Mesenchymal stem cell (in vitro differentiated cells and primary cell): ENCODE measurements at regions not wholly inside any gene's neighbourhood (a gene's known extent, or its start where the extent isn't known, plus 50 kb on each side); places are given as distances from the start of the nearest gene placed in this dataset.
A peak's percentile ranks its signal among the peaks of the same experiment; 100 is the strongest.

Experiments
- DNase-seq: peaks from one replicate; pipeline ENCODE4 v3.0.0-alpha.2; 2013
- H2AFZ ChIP-seq: one replicate; pipeline ENCODE4 v1.6.1; 2013; ENCODE audit warnings: low read depth, mild to moderate bottlenecking, control low read depth, inconsistent platforms, low read length, moderate library complexity
- H2AK5ac ChIP-seq: 2 replicates; pipeline ENCODE4 v1.6.1; 2013; ENCODE audit warnings: low read length, moderate library complexity, mild to moderate bottlenecking, inconsistent platforms; ENCODE audit not compliant: severe bottlenecking
- H2BK120ac ChIP-seq: one replicate; pipeline ENCODE4 v1.6.1; 2013; ENCODE audit warnings: low read depth, mild to moderate bottlenecking, inconsistent platforms, low read length, moderate library complexity
- H2BK12ac ChIP-seq, 2 experiments: one replicate each; pipeline ENCODE4 v1.6.1; 2013; ENCODE audit warnings: inconsistent platforms in 2 of 2, low read length in 2 of 2, mild to moderate bottlenecking in 2 of 2, moderate library complexity in 2 of 2, control low read depth in 1 of 2
- H2BK15ac ChIP-seq: one replicate; pipeline ENCODE4 v1.6.1; 2013; ENCODE audit warnings: mild to moderate bottlenecking, low read depth, inconsistent platforms; ENCODE audit not compliant: poor library complexity, severe bottlenecking
- H2BK5ac ChIP-seq: 2 replicates; pipeline ENCODE4 v1.6.1; 2013; ENCODE audit warnings: low read depth, mild to moderate bottlenecking, low read length, control low read depth, inconsistent platforms; ENCODE audit not compliant: poor library complexity, severe bottlenecking
- H3K14ac ChIP-seq, 2 experiments: one replicate each; pipeline ENCODE4 v1.6.1; 2013; ENCODE audit warnings: inconsistent platforms in 2 of 2, low read length in 2 of 2, control low read depth in 1 of 2, mild to moderate bottlenecking in 1 of 2, moderate library complexity in 1 of 2
- H3K18ac ChIP-seq, 2 experiments: one replicate each; pipeline ENCODE4 v1.6.1; 2013; ENCODE audit warnings: inconsistent platforms in 2 of 2, low read length in 2 of 2, control low read depth in 1 of 2, low read depth in 1 of 2, mild to moderate bottlenecking in 1 of 2
- H3K23ac ChIP-seq, 2 experiments: one replicate each; pipeline ENCODE4 v1.6.1; 2013; ENCODE audit warnings: inconsistent platforms in 2 of 2, low read length in 2 of 2, mild to moderate bottlenecking in 2 of 2, moderate library complexity in 2 of 2, control low read depth in 1 of 2
- H3K27ac ChIP-seq: 2 replicates; pipeline ENCODE4 v1.5.1; 2013; ENCODE audit warnings: mild to moderate bottlenecking, moderate library complexity, low read length, control low read depth, inconsistent platforms; ENCODE audit not compliant: poor library complexity, severe bottlenecking
- H3K27me3 ChIP-seq, 2 experiments: 2 replicates each; pipeline versions ENCODE4 v1.6.1 to v1.7.0; 2013; ENCODE audit warnings: low read length in 2 of 2, mild to moderate bottlenecking in 2 of 2, moderate library complexity in 2 of 2, control low read depth in 1 of 2, inconsistent platforms in 1 of 2; ENCODE audit not compliant: control insufficient read depth in 1 of 2, insufficient read depth in 1 of 2
- H3K36me3 ChIP-seq, 2 experiments: 2 replicates each; pipeline versions ENCODE4 v1.6.1 to v1.7.0; 2013; ENCODE audit warnings: low read length in 2 of 2, control low read depth in 1 of 2, inconsistent platforms in 1 of 2, low read depth in 1 of 2, mild to moderate bottlenecking in 1 of 2; ENCODE audit not compliant: insufficient read depth in 2 of 2, control insufficient read depth in 1 of 2
- H3K4ac ChIP-seq, 2 experiments: one replicate each; pipeline ENCODE4 v1.6.1; 2013; ENCODE audit warnings: inconsistent platforms in 2 of 2, low read length in 2 of 2, mild to moderate bottlenecking in 2 of 2, moderate library complexity in 2 of 2, control low read depth in 1 of 2, low read depth in 1 of 2
- H3K4me1 ChIP-seq: 2 replicates; pipeline ENCODE4 v1.6.1; 2013; ENCODE audit warnings: low read depth, low read length, control low read depth; ENCODE audit not compliant: control insufficient read depth, insufficient read depth
- H3K4me2 ChIP-seq: 2 replicates; pipeline ENCODE4 v1.6.1; 2013; ENCODE audit warnings: low read length, mild to moderate bottlenecking, inconsistent platforms; ENCODE audit not compliant: poor library complexity, severe bottlenecking
- H3K4me3 ChIP-seq, 2 experiments: 2 replicates each; pipeline versions ENCODE4 v1.5.1 to v1.7.0; 2013; ENCODE audit warnings: low read length in 2 of 2, mild to moderate bottlenecking in 2 of 2, control low read depth in 1 of 2, low read depth in 1 of 2; ENCODE audit not compliant: insufficient read depth in 1 of 2
- H3K79me1 ChIP-seq: replicated peaks from 2 replicates; pipeline ENCODE4 v1.6.1; 2013; ENCODE audit warnings: mild to moderate bottlenecking, control low read depth, low read length, inconsistent platforms; ENCODE audit not compliant: poor library complexity, severe bottlenecking
- H3K9ac ChIP-seq: 2 replicates; pipeline ENCODE4 v1.7.0; 2013; ENCODE audit warnings: mild to moderate bottlenecking, low read length, moderate library complexity
- H3K9me3 ChIP-seq: 2 replicates; pipeline ENCODE4 v1.7.0; 2013; ENCODE audit warnings: mild to moderate bottlenecking, low read length; ENCODE audit not compliant: control insufficient read depth
- H4K8ac ChIP-seq: one replicate; pipeline ENCODE4 v1.6.1; 2013; ENCODE audit warnings: inconsistent platforms, mild to moderate bottlenecking, low read length, moderate library complexity
- H4K91ac ChIP-seq: one replicate; pipeline ENCODE4 v1.6.1; 2013; ENCODE audit warnings: mild to moderate bottlenecking, low read length, inconsistent platforms
- WGBS: methylation state at CpG from one replicate; pipeline ENCODE4 v1.1.7; 2013; ENCODE audit warnings: mixed read lengths; 5-methylcytosine and 5-hydroxymethylcytosine counted together

DNA sequence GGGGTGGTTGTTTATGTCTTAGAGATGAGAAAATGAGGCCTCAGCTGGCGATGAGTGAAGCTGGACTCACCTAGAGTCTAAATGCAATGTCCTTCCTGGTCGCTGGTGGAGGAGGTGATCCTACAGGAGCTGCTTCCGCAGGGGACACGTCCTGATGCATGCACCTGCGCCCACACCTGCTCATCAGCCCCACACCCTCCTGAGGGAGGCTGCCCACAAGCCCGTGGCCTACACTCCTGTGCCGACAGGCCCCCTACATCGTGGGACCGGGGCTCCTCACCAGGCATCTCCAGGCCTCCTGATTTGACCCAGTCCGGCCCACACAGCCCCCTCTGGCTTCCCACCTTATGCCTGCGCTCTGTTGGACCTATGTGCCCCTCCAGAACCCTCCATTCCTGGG, 857.2 kb downstream of the TBC1D22A start:
- no peak overlapping the region for H4K91ac ChIP-seq
- no peaks in the 10 kb centered on the region for H3K4me1 ChIP-seq
- H2AFZ ChIP-seq, result no peak overlapping the region
- H3K4ac ChIP-seq, result no peak overlapping the region
- no peak overlapping the region for H3K14ac ChIP-seq
- H2BK5ac ChIP-seq, result no peak overlapping the region
- no peak overlapping the region for H4K8ac ChIP-seq
- no peaks in the 10 kb centered on the region for H3K27me3 ChIP-seq
- H2BK12ac ChIP-seq, result no peak overlapping the region
- H3K27ac ChIP-seq, result no peak overlapping the region
- H3K36me3 ChIP-seq, result no peaks in the 10 kb centered on the region
- H3K79me1 ChIP-seq, result no peaks in the 10 kb centered on the region
- H3K9ac ChIP-seq, result no peak overlapping the region
- no peak overlapping the region for H3K23ac ChIP-seq
- H3K4me3 ChIP-seq, result no peak overlapping the region
- WGBS, result 56% methylated on average over 11 of the region's 11 CpGs
- no peak for DNase-seq
- H2BK15ac ChIP-seq, result no peak overlapping the region
- no peak overlapping the region for H3K4me2 ChIP-seq
- H2BK120ac ChIP-seq, result no peak overlapping the region
- H2AK5ac ChIP-seq, result no peak overlapping the region
- no peaks in the 10 kb centered on the region for H3K9me3 ChIP-seq
- no peak overlapping the region for H3K18ac ChIP-seq

- Histone ChIP-seq H4K8ac (no peak overlapping the region), H3K4me2 (no peak overlapping the region), H2BK15ac (no peak overlapping the region), H3K79me1 (no peaks in the 10 kb centered on the region), H3K18ac (no peak overlapping the region), H2AK5ac (no peak overlapping the region), H3K9ac (no peak overlapping the region), H3K27me3 (no peaks in the 10 kb centered on the region), H3K4ac (no peak overlapping the region), H3K9me3 (no peaks in the 10 kb centered on the region), H2AFZ (no peak overlapping the region), H3K27ac (no peak overlapping the region), H3K4me1 (no peaks in the 10 kb centered on the region), H3K36me3 (no peaks in the 10 kb centered on the region), H2BK120ac (no peak overlapping the region), H3K4me3 (peak overlapping the region in 1 of 2 experiments; percentile 25), H3K14ac (no peak overlapping the region), H3K23ac (no peak overlapping the region), H2BK5ac (no peak overlapping the region), H2BK12ac (no peak overlapping the region), H4K91ac (no peak overlapping the region)
- WGBS, result 79% methylated on average over 22 of the region's 23 CpGs
- no peak for DNase-seq
These were observed 855.9 kb downstream of the TBC1D22A start for GRCh38 chr22:47618180-47619010.

GRCh38 chr22:47617186-47617585, 854.7 kb downstream of the TBC1D22A start:
- H3K14ac ChIP-seq, result no peak overlapping the region
- H3K4ac ChIP-seq, result no peak overlapping the region
- no peak for DNase-seq
- no peaks in the 10 kb centered on the region for H3K9me3 ChIP-seq
- no peak overlapping the region for H2BK15ac ChIP-seq
- H3K9ac ChIP-seq, result no peak overlapping the region
- no peak overlapping the region for H2BK12ac ChIP-seq
- H4K8ac ChIP-seq, result no peak overlapping the region
- no peak overlapping the region for H4K91ac ChIP-seq
- no peak overlapping the region for H3K4me3 ChIP-seq
- H3K36me3 ChIP-seq, result no peaks in the 10 kb centered on the region
- 60% methylated on average over 2 of the region's 3 CpGs for WGBS
- H2BK5ac ChIP-seq, result no peak overlapping the region
- H2AFZ ChIP-seq, result no peak overlapping the region
- no peak overlapping the region for H3K27ac ChIP-seq
- no peak overlapping the region for H3K23ac ChIP-seq
- H2BK120ac ChIP-seq, result no peak overlapping the region
- no peaks in the 10 kb centered on the region for H3K4me1 ChIP-seq
- no peak overlapping the region for H3K18ac ChIP-seq
- H3K79me1 ChIP-seq, result no peaks in the 10 kb centered on the region
- H3K4me2 ChIP-seq, result no peak overlapping the region
- H3K27me3 ChIP-seq, result no peaks in the 10 kb centered on the region
- H2AK5ac ChIP-seq, result no peak overlapping the region

DNA sequence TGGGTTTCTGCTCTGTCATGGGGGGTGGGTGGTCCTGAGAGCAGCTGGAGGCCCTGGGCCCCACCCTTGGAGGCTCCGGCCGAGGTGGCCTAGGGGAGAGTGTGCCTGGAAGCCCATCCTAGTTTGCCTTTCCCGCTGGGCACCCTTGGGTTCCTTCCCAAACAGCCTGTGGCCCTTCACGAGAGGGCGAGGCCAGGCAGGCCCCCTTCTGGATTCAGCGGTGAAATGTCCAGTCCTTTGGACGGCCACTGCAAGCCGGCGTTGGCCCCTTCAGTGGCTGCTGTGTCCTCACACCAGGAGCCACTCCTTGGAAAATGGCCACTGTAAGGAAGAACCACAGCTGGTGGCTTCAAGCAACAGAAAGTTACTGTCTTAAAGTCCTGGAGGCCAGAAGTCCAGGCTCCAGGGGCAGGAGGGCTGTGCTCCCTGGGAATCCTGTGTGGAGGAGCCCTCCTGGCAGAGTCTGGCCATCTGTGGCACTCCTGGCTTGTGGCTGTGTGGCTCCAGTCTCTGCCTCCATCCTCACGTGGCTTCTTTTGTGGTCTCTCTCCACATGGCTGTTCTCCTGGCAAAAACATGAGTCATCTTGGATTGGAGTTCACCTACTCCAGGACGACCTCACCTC, 854.1 kb downstream of the TBC1D22A start:
- H2AK5ac ChIP-seq, result no peak overlapping the region
- no peak overlapping the region for H3K9ac ChIP-seq
- WGBS, result 71% methylated on average over 11 of the region's 11 CpGs
- no peak overlapping the region for H2BK5ac ChIP-seq
- no peak overlapping the region for H4K8ac ChIP-seq
- no peak overlapping the region for H2BK120ac ChIP-seq
- no peak overlapping the region for H3K4ac ChIP-seq
- H4K91ac ChIP-seq, result no peak overlapping the region
- no peaks in the 10 kb centered on the region for H3K27me3 ChIP-seq
- H3K4me2 ChIP-seq, result no peak overlapping the region
- no peaks in the 10 kb centered on the region for H3K9me3 ChIP-seq
- no peak overlapping the region for H2BK15ac ChIP-seq
- no peak overlapping the region for H3K27ac ChIP-seq
- no peak overlapping the region for H2AFZ ChIP-seq
- no peak overlapping the region for H2BK12ac ChIP-seq
- H3K23ac ChIP-seq, result no peak overlapping the region
- H3K4me1 ChIP-seq, result no peaks in the 10 kb centered on the region
- no peak for DNase-seq
- H3K36me3 ChIP-seq, result no peaks in the 10 kb centered on the region
- no peaks in the 10 kb centered on the region for H3K79me1 ChIP-seq
- H3K18ac ChIP-seq, result no peak overlapping the region
- H3K4me3 ChIP-seq, result no peak overlapping the region
- no peak overlapping the region for H3K14ac ChIP-seq
